ENCODE measurements at regions not wholly inside any gene's neighbourhood (a gene's known extent, or its start where the extent isn't known, plus 50 kb on each side); places are given as distances from the start of the nearest gene placed in this dataset.

DNA sequence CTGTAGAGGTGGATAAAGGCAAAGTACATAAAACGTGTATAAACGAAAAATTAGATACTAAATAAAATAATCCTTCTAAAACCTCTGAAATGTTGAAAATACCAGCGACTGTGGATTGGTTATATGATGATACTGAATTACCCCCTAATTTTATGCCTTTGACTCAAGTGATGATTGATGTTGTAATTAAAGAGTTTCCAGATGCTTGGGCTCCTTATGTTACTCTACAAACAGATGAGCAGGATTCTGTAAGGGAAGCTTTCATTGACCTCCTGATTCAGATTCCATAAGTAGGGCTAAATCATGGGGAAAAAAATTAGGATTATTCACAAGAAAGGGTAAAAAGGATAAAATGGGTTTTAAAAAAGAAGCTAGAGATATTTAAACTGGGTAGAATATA is 418.2 kb upstream of the SLC39A10 start:
- H2AFZ ChIP-seq (ENCODE audit: low read depth, low read length, poor library complexity, severe bottlenecking), result no peak overlapping the region
- no peaks in the 10 kb centered on the region for H3K27me3 ChIP-seq (ENCODE audit: insufficient read depth, low read length)
- no peaks in the 10 kb centered on the region for H3K36me3 ChIP-seq (ENCODE audit: control insufficient read depth in 1 of 2, insufficient read depth in 2 of 2, low read length in 2 of 2)
- H3K4me1 ChIP-seq (ENCODE audit: control insufficient read depth in 1 of 2, insufficient read depth in 2 of 2, low read length in 2 of 2), result no peaks in the 10 kb centered on the region
- intact Hi-C loops (cut with micrococcal nuclease), result no loop called here
- ATAC-seq (no peak), DNase-seq (ENCODE audit: low read depth, low spot score) (no peak)
- no peaks in the 10 kb centered on the region for H3K9me3 ChIP-seq (ENCODE audit: control insufficient read depth in 1 of 2, insufficient read depth in 1 of 2, low read depth in 1 of 2, low read length in 2 of 2)
- no peaks in the 10 kb centered on the region for H4K20me1 ChIP-seq (ENCODE audit: insufficient read depth)
- no peak overlapping the region for H3K4me2 ChIP-seq (ENCODE audit: low read length)
- no peak overlapping the region for H3K27ac ChIP-seq (ENCODE audit: low read depth, low read length)
- ChIA-PET RAD21 (ENCODE audit: low non-redundant PET in 1 of 2, low total read pairs in 2 of 2, uncharacterized antibody in 2 of 2, unreplicated experiment in 2 of 2) (no interaction called here), POLR2A (no interaction called here), CTCF (no interaction called here)
- TF ChIP-seq JUND (IDR thresholded peaks at IDR 0.05) (no peak), RAD21 (IDR thresholded peaks at IDR 0.05; ENCODE audit: low read depth) (no peak), POLR2AphosphoS5 (IDR thresholded peaks at IDR 0.05; ENCODE audit: low read depth, low read length) (no peak), TCF7L2 (IDR thresholded peaks at IDR 0.05; ENCODE audit: borderline replicate concordance, extremely low read depth, insufficient read depth, insufficient read length) (no peak), ZNF274 (IDR thresholded peaks at IDR 0.05; ENCODE audit: low read depth, low read length) (no peak), ZFX (IDR thresholded peaks at IDR 0.05) (no peak), EGR1 (IDR thresholded peaks at IDR 0.05; ENCODE audit: low read depth) (no peak), ELF1 (IDR thresholded peaks at IDR 0.05; ENCODE audit: borderline replicate concordance, low read depth) (no peak), CBX3 (IDR thresholded peaks at IDR 0.05; ENCODE audit: low read depth) (no peak), YY1 (IDR thresholded peaks at IDR 0.05; ENCODE audit: extremely low read depth, insufficient replicate concordance, low read depth, low read length) (no peak), POLR2A (IDR thresholded peaks at IDR 0.05; ENCODE audit: borderline replicate concordance, extremely low read depth, insufficient read depth, insufficient read length) (no peak), SP1 (IDR thresholded peaks at IDR 0.05; ENCODE audit: low read depth) (no peak)
- TF ChIP-seq, protein P1, sequence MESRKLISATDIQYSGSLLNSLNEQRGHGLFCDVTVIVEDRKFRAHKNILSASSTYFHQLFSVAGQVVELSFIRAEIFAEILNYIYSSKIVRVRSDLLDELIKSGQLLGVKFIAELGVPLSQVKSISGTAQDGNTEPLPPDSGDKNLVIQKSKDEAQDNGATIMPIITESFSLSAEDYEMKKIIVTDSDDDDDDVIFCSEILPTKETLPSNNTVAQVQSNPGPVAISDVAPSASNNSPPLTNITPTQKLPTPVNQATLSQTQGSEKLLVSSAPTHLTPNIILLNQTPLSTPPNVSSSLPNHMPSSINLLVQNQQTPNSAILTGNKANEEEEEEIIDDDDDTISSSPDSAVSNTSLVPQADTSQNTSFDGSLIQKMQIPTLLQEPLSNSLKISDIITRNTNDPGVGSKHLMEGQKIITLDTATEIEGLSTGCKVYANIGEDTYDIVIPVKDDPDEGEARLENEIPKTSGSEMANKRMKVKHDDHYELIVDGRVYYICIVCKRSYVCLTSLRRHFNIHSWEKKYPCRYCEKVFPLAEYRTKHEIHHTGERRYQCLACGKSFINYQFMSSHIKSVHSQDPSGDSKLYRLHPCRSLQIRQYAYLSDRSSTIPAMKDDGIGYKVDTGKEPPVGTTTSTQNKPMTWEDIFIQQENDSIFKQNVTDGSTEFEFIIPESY (IDR thresholded peaks at IDR 0.05; ENCODE audit: extremely low read depth, insufficient replicate concordance, low read length), result no peak
- TF ChIP-seq, protein P2, sequence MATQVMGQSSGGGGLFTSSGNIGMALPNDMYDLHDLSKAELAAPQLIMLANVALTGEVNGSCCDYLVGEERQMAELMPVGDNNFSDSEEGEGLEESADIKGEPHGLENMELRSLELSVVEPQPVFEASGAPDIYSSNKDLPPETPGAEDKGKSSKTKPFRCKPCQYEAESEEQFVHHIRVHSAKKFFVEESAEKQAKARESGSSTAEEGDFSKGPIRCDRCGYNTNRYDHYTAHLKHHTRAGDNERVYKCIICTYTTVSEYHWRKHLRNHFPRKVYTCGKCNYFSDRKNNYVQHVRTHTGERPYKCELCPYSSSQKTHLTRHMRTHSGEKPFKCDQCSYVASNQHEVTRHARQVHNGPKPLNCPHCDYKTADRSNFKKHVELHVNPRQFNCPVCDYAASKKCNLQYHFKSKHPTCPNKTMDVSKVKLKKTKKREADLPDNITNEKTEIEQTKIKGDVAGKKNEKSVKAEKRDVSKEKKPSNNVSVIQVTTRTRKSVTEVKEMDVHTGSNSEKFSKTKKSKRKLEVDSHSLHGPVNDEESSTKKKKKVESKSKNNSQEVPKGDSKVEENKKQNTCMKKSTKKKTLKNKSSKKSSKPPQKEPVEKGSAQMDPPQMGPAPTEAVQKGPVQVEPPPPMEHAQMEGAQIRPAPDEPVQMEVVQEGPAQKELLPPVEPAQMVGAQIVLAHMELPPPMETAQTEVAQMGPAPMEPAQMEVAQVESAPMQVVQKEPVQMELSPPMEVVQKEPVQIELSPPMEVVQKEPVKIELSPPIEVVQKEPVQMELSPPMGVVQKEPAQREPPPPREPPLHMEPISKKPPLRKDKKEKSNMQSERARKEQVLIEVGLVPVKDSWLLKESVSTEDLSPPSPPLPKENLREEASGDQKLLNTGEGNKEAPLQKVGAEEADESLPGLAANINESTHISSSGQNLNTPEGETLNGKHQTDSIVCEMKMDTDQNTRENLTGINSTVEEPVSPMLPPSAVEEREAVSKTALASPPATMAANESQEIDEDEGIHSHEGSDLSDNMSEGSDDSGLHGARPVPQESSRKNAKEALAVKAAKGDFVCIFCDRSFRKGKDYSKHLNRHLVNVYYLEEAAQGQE (IDR thresholded peaks at IDR 0.05; ENCODE audit: low read depth), result no peak
- TF ChIP-seq, protein P3, sequence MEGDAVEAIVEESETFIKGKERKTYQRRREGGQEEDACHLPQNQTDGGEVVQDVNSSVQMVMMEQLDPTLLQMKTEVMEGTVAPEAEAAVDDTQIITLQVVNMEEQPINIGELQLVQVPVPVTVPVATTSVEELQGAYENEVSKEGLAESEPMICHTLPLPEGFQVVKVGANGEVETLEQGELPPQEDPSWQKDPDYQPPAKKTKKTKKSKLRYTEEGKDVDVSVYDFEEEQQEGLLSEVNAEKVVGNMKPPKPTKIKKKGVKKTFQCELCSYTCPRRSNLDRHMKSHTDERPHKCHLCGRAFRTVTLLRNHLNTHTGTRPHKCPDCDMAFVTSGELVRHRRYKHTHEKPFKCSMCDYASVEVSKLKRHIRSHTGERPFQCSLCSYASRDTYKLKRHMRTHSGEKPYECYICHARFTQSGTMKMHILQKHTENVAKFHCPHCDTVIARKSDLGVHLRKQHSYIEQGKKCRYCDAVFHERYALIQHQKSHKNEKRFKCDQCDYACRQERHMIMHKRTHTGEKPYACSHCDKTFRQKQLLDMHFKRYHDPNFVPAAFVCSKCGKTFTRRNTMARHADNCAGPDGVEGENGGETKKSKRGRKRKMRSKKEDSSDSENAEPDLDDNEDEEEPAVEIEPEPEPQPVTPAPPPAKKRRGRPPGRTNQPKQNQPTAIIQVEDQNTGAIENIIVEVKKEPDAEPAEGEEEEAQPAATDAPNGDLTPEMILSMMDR (IDR thresholded peaks at IDR 0.05 in 2 of 3, conservative IDR thresholded peaks at IDR 0.05 in 1 of 3; ENCODE audit: borderline replicate concordance in 1 of 3, insufficient read depth in 1 of 3, low read depth in 2 of 3, low read length in 2 of 3), result no peak
- H3K9ac ChIP-seq (ENCODE audit: low read length), result no peak overlapping the region
- no TSS peak for BruUV-seq (replicated peaks)
- no peaks in the 10 kb centered on the region for H3K79me2 ChIP-seq (ENCODE audit: insufficient read depth, low read length)
- no peaks in the 10 kb centered on the region for H3K9me2 ChIP-seq (ENCODE audit: insufficient read depth)
- no peak overlapping the region for H3K4me3 ChIP-seq (replicated peaks in 1 of 2; ENCODE audit: low read depth in 1 of 2, low read length in 2 of 2)

Data from HCT116 (cell line).